ENCODE measurements at regions not wholly inside any gene's neighbourhood (a gene's known extent, or its start where the extent isn't known, plus 50 kb on each side); places are given as distances from the start of the nearest gene placed in this dataset.
"Not testable (repeated sequence)": the region's sequence is repeated elsewhere in the genome, so short reads cannot be mapped to it uniquely, and the experiment has no call there.

- DNase-seq (ENCODE audit: low spot score) = not testable (repeated sequence)
Observed at GRCh38 chr2:16753025-16753424, 87.4 kb upstream of the CYRIA start.

GRCh38 chr2:16750925-16751214 is 85.2 kb upstream of the CYRIA start:
- DNase-seq (ENCODE audit: low spot score) = not testable (repeated sequence)

DNA sequence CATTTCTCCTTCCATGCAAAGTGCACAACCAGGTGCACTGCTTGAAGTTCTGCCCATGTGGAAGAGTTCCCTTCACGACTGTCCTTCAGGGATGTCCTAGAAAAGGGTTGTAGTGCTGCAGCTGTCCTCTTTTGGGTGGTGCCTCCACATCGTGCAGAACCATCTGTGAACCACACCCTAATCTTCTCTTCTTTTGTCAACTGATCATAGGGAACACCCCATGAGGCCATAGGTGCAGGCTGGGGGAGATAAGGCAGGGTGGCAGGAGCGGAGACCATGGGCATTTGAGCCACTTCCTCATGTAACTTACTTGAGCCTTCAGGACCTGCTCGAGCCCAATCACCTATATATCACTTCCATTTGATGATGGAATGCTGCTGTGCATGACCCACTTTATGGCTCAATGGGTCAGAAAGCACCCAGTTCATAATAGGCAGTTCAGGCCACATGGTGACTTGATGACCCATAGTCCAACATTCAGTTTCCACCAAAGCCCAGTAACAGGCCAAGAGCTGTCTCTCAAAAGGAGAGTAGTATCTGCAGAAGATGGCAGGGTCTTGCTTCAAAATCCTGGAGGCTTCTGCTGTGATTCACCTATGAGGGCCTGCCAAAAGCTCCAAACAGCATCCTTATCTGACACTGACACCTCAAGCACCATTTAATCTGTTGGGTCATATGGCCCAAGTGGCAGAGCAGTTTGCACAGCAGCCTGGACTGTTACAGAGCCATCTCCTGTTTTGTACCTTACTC is 84.7 kb upstream of the CYRIA start:
- no peak for DNase-seq (ENCODE audit: low spot score)

- DNase-seq (ENCODE audit: low spot score) = not testable (repeated sequence)
Observed at GRCh38 chr2:16748511-16749266, 83.1 kb upstream of the CYRIA start.

DNA sequence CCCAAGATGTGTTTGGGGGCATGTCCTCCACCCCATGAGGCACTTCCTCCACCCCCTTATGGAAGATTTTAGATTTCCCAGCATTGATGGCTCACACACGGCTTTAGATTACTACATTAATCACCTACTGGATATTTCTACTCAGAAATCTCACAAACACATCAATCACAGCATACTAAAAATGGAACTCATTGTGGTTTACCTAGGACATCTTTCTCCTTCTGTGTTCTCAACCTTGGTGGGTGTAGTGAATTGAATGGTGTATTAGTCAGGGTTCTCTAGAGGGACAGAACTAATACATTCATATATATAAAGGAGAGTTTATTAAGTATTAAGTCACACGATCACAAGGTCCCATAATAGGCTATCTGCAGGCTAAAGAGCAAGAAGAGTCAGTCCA is 82.1 kb upstream of the CYRIA start:
- DNase-seq (ENCODE audit: low spot score) = peak; percentile 29

GRCh38 chr2:16747257-16747656 is 81.6 kb upstream of the CYRIA start:
- no peak for DNase-seq (ENCODE audit: low spot score)

GRCh38 chr2:16746833-16747232 is 81.2 kb upstream of the CYRIA start:
- peak; percentile 71 for DNase-seq (ENCODE audit: low spot score)

DNA sequence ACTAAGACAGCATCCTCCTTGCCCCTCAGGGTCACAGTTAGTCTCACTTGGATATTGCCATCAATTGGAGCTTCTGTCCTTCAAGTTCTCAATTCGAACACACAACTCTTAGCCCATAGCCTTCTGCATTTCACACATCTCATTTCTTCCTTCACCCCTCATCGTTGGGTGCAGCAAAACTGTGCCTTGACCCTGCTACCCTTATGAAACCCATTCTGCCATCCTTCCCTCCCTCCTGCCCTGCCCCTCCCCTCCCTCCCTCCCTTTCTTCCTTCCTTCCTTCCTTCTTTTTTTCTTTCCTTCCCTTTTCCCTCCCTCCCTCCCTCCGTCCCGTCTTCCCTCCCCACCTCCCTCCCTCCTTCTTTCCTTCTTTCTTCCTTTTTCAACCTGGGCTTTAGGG is 80.7 kb upstream of the CYRIA start:
- DNase-seq (ENCODE audit: low spot score) = no peak

DNA sequence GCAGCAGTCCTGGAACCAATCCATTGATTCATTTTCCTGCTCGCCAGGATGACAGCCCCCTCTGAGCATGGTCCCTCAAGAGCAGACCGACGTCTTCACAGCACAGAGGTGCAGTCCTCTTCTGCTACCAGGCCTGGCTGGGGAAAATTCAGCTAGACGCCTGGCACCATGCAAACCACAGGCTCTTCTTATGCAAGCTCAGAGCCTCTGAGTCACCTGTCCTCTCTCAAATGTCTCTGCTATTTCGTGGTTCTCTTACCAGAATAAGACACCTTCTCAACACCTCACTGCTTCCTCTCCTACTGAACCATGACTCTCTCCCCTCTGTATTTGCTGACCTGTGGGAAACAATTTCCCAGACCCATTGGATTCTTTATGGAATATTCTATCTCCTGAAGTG is 79.8 kb upstream of the CYRIA start:
- no peak for DNase-seq (ENCODE audit: low spot score)

DNA sequence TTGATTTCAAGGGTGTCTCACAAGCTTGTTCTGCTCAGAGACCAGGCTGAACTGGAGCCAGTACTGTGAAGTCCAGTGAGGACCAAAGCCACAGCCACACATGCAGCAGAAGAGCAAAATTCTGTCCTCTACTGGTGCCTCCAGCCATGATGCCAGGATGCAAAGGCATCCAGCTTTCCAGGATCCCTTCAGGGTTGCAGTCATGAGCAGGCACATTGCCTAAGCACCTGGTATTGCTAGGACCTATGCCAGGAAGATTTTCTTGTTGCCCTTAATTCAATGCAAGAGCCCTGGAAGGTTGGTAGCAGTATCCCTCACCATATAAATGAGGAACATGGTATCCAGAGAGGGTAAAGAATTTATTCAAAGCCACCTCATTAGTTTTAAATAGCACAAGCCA is 78.9 kb upstream of the CYRIA start:
- DNase-seq (ENCODE audit: low spot score) = no peak

DNA sequence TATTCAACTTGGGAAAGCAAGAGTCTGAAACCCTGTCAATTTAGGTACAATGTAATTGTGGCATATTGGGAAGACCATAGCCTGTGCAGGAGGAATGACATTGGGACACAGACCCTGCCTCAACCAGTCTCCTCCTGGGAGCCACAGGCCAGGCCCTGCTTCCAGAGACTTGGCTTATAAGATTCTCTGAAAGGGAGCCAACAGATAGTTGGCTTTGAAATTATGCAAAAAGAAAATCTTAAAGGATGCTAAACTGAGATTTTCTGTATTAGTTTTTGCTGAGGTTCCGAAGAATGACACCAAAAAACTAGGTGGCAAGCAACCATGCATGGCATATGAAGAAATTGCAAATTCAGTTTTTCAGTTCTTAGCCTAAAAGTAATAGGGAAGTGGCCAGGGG is 76.4 kb upstream of the CYRIA start:
- DNase-seq (ENCODE audit: low spot score) = no peak

- DNase-seq (ENCODE audit: low spot score) = no peak
Observed at GRCh38 chr2:16741498-16741897, 75.9 kb upstream of the CYRIA start.

GRCh38 chr2:16739778-16740581 is 74.3 kb upstream of the CYRIA start:
- DNase-seq (ENCODE audit: low spot score) = no peak

DNA sequence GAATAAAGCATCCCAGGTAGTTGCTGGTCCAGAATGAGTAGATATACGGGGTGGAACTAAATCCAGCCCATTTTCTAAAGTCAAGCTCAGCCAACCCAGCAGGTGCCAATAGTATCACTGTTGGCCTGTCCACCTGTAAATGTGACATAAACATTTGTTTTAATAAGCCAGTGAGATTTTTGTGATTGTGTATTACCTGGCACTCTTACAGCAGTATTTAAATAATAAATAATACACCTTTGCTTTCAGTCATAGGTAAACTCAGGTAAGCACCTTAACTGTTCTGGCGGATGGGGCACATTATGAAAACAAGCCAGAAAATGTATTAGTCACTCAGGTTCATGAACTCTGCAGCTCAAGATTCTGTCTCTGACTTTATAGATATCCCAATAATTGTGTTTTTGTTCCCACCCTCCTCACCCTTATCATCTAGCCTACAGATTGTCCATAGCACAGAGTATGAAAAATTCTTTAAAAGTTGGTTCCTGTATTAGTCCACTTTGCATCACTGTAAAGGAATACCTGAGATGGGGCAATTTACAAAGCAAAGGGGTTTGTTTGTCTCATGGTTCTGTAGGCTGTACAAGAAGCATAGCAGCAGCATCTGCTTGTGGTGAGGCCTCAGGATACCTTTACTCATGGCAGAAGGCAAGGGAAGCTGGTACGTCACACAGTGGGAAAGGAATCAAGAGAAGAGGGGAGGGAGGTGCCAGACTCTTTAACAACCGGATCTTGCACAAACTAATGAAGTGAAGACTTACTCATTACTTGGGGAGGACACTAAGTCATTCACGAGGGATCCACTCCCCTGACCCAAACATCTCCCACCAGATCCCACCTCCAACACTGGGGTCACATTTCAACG is 73.0 kb upstream of the CYRIA start:
- DNase-seq (ENCODE audit: low spot score) = no peak

GRCh38 chr2:16737812-16738211 is 72.2 kb upstream of the CYRIA start:
- no peak for DNase-seq (ENCODE audit: low spot score)

DNA sequence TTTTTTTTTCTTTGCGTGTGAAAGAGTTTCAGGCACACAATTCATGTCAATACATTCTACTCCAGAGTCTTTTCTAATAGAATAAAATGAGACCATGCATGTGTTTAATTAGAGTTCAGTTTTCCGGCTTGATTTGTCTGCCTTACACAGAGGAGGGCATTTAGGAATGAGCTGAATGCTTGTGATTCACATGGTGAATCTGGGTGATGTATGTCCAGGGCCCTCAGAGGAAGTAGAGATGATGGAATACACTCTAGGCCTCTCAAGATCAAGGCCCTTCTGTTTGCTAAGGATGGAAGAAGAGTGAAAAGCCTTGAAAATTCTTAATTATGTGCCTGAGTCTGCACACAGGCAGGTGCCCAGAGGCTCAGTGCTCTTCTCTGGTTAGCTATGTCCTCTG is 71.0 kb upstream of the CYRIA start:
- no peak for DNase-seq (ENCODE audit: low spot score)

DNA sequence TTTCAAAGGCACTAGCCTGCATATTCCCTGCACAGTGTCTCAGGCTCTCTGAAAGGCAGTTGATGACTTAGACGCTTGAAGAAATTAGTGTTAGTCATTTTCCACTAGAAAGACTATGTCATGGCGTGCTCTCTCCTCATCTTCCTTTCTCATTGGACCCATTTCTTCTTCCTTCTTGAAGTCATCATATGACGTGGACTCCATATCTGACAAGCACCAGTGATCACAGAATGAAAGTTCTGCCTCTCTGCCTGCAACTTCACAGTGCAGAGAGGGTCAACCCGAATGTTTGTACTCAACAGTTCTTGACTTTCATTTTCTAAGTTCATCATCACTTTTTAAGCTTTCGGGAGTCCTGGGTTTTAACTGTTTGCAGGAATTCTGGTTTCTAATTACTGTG is 63.7 kb upstream of the CYRIA start:
- no peak for DNase-seq (ENCODE audit: low spot score)

DNA sequence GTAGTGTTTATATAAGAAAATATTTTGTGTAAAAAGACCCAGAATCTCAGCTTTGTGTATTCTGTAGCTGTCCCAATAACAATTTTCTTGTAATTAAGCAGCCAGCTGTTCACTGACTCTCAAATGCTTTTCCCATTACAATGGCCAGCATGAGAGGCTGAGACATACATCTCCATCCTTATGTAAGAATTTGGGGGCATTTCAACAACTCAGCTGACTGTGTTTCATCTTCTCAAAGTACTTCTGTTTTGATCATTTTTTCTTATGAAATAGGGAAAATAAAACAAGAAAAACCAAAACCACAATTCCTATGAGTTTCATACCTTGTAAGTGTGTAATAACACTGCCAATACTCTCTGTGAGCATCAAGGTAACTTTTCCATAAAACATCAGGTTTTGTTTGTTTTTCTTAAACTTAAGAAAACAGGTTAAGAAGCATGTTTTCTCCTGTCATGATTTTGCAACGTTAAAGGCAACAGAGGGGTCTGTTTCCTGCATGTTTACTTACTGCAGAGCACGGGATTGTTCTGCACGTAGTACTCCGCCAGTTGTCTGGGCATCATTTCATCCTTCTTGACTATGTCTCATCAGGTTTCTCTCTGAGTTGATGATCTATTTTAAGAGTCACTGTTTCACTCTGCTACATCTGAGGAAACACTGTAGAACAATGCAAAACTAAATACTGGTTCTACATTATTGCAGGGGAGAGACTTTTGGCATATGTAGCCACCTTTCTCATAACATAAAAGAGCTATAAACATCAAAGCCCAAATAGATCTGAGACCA is 62.9 kb upstream of the CYRIA start:
- no peak for DNase-seq (ENCODE audit: low spot score)

- peak; percentile 55 for DNase-seq (ENCODE audit: low spot score)
Observed at GRCh38 chr2:16727849-16728248, 62.2 kb upstream of the CYRIA start.

DNA sequence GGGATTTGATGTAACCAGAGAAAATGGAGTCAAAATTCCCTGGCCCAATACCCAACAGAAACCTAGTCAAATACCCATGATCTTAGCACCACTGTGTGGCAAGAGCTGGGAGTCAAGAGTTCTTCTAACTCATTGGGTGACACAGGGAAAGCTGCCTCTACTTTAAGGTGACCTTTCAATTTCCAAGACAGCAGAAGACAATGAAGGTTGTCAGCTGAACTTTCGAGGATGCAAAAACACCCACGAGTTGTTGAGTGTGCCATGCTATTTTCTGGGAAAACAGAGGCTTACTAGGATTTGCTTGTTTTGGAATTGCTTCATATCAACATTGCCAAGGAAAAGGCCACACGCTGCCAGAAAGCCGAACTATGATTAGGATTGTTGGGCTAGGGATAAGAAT is 61.6 kb upstream of the CYRIA start:
- DNase-seq (ENCODE audit: low spot score) = peak; percentile 45

DNA sequence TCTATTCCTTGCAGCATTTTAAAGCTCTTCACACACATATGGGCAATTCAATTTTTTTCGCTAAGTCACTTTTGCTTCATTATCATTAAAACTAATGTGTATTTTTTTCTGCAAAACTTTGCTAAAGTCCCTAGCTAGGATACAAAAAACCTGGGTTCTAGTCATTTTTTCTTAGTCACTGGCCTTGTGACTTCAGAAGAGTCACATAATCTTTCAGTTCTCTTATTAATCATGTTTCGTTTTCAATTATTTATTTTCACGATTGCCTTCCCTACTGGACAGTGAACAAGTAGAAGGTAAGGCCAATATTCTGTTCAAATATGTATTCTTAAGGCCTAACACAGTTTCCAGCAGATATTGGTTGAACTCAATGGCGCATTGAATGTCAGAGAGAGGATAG is 60.9 kb upstream of the CYRIA start:
- DNase-seq (ENCODE audit: low spot score) = no peak
